LNCAP (cell line): ENCODE measurements at regions not wholly inside any gene's neighbourhood (a gene's known extent, or its start where the extent isn't known, plus 50 kb on each side); places are given as distances from the start of the nearest gene placed in this dataset.

Experiments
- TF ChIP-seq, protein P1 (sequence below): fragments of 450-650 bp; IDR thresholded peaks from 2 replicates; pipeline ENCODE4 v1.5.1; 2017; ENCODE audit warnings: mild to moderate bottlenecking

DNA sequence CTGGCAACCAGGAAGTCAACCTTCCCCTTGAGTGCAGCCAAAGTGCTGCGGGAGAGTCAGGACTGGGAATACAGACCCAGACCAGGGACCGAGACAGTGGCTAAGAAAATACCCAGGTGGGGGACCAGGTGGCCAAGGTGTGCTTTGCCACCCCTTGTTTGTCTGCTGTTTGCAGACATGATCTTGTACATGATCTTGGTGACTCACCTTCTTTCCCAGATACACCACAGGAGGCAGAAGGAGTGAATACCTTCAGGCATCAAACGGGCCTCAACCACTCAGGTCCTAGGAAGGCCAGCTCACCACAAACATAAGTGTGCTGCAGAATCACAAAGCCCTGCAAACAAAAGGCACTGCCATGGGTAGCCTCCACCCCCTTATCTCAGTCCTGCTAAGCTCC, 62.0 kb downstream of the CNGA2 start:
- TF ChIP-seq, protein P1, sequence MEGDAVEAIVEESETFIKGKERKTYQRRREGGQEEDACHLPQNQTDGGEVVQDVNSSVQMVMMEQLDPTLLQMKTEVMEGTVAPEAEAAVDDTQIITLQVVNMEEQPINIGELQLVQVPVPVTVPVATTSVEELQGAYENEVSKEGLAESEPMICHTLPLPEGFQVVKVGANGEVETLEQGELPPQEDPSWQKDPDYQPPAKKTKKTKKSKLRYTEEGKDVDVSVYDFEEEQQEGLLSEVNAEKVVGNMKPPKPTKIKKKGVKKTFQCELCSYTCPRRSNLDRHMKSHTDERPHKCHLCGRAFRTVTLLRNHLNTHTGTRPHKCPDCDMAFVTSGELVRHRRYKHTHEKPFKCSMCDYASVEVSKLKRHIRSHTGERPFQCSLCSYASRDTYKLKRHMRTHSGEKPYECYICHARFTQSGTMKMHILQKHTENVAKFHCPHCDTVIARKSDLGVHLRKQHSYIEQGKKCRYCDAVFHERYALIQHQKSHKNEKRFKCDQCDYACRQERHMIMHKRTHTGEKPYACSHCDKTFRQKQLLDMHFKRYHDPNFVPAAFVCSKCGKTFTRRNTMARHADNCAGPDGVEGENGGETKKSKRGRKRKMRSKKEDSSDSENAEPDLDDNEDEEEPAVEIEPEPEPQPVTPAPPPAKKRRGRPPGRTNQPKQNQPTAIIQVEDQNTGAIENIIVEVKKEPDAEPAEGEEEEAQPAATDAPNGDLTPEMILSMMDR = no peak

DNA sequence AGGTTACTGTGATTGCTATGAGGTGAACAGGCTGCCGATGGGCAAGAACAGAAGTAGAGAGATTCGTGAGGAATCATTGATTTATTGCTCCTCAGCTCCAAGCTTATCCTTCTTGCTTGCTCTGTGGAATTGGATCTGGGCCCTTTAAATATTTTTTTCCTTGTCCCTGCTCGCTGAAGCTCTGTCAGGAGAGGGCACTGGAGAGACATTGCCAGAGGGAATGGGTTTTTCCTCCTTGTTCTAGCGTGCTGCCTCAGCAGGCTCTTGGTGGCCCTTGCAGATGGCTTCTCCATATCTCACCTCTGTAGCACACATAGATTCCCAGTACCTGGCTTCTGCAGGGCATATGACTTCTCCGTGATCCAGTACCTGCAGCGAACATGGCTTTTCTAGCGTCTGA, 67.4 kb downstream of the CNGA2 start:
- TF ChIP-seq, protein P1 = peak; percentile 57

DNA sequence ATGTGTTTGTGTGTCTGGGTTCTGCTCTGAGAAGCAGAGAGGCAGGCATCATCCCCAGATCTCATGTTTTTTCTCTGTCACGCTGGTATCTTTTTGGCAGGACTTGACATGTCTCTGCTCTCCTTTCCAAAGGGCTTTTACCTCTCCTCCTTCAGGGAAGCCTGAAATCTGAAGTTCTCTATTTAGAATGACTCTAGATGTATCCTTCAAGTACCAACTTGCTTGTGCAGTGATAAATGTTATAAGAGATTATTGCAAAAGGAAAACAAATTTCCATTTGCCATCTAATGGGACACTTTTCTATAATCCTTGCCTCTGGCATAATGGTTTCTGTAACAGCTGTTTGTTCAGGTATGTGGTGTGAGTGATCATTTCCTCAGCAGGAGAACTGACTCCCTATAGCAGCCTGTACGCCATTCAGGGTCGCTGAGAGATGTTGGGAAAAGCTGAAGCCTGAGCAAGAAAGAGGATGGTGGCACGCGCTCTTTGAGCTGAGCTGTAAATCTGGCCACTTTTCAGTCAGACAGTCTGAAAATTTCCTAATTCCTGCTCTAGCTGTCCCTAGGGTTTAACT, 72.5 kb downstream of the CNGA2 start:
- TF ChIP-seq, protein P1 = no peak

DNA sequence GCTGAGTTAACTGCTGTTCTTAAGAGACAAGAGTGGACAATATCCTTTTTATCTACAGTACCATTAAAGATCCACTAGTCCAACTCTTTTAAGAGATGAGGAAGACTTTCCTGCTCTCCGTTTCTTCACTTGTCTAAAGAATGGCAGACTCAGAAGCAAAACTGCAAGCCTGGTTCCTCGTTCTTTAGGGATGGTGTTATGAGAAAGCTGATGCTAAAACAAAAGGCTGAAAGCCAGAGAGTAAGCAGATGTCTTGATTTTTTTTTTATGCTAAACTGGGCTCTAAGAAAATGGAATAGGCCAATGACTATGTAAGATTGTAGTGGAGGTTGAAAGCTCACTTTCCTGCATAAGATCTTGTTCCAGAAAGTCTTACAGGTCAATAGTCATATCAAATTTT, 78.1 kb downstream of the CNGA2 start:
- TF ChIP-seq, protein P1 = no peak

DNA sequence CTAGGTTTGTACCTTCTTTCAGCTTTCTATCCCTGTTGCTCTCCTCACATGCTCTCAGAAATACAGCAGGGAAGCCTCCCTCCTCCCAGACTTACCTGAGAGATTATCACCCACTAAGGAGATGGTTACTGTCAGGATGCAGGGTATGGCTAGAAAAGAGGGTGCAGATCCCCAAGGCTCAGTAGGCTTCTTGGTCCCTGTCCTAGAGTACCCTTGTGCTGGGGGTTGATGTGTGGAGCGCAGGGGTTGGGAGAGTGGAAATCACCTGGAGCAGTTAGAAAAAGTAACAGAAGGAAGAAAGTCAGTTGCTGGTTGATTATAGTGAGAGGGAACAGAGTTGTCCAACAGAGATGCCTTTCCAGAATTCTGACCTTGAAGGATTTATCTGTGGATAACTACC, 80.2 kb downstream of the CNGA2 start:
- TF ChIP-seq, protein P1 = no peak

DNA sequence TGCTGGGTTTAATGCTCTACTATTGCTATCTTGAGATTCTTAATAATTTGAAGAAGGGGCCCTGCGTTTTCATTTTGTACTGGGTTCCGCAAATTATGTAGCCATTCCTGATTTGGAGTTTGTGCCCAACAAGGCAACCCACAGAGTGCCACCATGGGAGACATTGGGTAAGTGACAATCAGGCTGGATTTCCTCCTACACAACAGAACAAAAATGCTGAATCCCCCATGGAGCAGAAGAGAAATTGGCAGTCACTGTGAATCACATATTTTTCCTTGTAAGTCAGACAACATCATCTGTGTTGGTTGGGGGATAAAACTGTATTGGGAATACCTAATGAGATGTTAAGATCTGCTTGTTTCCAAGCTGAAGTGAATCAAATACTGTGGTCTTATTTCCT, 80.9 kb downstream of the CNGA2 start:
- TF ChIP-seq, protein P1 = no peak

DNA sequence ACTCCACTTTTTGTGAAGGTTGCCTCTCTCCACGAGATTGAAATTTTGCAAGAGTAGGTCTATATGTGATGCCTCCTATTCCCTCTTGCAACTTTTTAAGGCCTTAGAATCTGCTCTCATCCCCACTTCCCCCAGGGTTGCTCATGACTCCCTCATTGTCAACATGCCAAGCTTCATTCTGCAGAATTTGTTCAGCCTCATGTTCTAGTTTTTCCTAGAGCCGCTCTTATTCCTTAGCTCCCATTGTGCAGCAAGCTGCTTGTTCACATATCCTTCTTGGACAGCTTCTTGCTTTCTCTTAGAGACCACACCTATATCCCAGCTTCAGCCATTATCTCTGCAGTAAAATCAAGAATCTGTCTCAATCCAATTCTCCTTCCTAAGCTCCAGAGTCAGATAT, 82.4 kb downstream of the CNGA2 start:
- TF ChIP-seq, protein P1 = no peak

DNA sequence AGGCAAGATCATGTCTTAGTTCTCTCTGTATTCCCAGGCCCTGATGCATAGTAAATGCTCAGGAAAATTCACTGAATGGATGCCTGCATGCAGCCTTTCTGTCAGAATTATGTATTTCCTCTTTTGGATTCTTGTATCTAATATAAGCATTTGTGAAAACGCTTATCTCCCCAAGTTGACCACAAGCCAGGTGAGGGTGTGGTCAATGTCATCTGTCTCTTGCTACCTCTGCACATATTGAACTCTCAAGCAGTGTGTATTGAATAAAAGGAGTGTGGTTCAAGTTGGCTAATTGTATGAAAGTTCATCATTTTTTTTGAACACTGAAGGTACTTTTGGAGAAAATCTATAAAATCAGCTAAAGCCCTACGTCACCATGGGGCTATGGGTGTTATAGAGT, 84.3 kb downstream of the CNGA2 start:
- TF ChIP-seq, protein P1 = no peak
